NCI-H510A (cell line): ENCODE measurements at regions not wholly inside any gene's neighbourhood (a gene's known extent, or its start where the extent isn't known, plus 50 kb on each side); places are given as distances from the start of the nearest gene placed in this dataset.

ENCODE experiments used
- DNase-seq: peaks from one replicate; lab custom pipeline; 2025; lab: John Stamatoyannopoulos, UW

DNA sequence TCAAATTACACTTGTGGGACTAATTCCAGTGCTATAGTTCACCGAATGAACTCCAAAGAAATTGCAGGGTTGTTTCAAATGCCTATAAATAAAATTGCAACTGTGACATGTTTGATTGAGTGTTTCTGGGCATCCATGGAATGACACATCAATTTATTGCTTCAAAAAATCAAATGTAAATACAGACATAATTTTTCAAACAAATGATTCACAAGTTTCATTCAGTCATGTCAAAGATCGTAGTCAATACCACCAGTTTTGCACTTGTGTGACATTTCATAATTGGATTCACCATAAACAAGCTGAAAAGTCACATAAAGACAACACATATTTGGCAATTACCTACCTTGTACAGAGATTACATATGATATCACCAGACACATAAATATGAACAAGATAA, 350.8 kb downstream of the CDH2 start:
- no peak for DNase-seq

DNA sequence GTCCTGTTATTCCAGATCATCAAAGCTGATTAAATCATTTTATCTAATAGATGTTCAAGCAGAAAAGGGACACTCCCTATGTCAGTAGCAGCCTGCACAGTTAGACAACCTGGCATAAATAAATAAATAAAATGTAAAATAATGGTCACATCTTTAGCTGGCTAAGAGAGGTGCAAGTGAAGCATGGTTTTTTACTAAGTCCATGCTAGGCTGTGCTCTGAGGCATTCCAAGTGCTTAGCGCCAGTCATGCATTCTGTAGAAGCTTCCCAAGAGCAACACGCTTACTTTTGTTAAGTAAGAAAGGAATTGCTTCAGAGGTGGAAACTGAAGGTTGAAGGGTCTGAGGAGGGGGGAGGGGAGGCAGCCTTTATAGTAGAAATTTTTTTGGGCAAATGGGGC, 351.2 kb downstream of the CDH2 start:
- no peak for DNase-seq

DNA sequence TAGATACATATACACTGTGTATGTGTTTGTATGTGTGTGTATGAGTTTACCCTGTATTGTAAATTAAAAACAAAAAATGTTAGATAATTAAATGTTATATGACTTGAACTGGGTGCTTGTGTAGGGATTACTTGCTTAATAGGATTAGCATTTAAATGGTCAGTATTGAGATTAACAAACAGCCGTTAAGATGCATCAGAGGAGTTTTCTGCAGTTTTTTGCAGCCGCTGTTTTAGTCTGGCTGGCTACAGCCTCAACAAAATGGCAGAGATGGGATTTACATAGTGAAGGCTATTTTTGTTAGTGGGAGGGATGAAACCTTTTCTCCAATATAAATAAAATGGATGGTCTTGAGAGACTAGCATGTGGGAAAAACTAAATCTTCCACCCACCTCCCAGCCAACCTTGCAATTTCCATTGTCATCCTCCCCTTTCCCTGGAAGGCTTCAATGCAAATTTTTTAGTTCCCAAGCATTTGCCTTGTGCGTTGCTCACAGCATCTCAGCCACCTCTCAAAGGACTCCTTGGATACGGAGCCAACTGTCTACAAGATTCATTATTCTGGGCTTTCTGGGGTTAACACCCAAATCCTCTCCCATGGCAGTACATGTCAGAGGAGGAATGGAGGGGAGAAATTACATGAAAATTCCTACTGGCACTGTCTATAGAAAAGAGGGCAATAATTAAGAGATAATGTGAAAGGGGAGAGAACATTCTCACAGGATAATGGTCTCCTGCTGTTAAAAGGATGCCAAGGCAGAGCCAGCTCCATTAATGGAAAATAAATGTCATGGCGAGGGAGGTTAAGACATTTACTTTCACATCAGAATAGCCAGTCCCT, 351.9 kb downstream of the CDH2 start:
- DNase-seq = no peak

DNA sequence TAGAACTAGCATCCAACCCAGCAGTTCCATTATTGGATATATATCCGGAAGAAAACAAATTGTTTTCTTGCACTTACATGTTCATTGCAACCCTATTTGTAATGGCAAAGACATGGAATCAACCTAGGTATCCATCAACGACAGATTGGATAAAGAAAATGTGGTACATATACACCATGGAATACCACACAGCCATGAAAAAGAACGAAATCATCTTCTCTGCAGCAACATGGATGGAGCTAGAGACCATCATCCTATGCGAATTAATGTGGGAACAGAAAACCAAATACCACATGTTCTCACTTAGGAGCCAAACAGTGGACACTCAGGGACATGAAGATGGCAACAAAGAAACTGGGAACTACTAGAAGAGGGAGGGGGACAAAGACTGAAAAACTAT, 352.7 kb downstream of the CDH2 start:
- no peak for DNase-seq

DNA sequence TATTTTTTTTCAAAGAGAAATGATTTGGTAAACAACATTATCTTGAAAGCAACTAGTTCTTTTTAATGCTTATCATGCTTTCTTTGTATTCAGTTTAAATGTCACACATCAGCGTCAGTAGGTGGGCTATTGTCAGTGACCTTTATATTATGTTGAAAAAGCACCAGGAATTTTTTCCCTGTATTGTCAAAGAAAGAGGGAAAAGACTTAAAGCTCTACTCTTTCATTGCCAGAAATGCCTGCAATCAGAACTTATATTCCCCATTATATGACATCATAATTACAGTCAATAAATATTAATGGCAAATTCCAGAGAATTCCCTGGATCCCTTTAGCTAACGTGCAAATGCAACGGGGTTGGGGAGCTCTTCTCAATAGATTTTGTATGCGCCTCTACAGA, 353.9 kb downstream of the CDH2 start:
- DNase-seq = no peak

DNA sequence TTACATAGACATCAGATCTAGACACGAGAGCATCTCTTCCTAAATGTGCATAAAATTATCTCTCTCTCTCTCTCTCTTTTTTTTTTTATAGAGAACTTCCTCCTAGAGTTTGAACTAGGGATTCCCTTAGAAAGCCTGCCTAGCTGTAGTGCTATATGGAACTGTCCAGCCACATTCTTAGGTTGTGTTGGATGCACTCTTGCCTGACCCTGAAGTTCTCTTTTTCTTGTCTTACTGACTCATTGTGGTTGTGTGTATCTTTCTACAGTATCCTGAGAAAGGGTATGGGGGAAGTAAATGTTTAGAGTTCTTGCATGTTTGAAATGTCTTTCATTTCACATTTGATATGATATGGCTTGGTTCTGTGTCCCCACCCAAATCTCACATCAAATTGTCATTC, 368.2 kb downstream of the CDH2 start:
- no peak for DNase-seq

DNA sequence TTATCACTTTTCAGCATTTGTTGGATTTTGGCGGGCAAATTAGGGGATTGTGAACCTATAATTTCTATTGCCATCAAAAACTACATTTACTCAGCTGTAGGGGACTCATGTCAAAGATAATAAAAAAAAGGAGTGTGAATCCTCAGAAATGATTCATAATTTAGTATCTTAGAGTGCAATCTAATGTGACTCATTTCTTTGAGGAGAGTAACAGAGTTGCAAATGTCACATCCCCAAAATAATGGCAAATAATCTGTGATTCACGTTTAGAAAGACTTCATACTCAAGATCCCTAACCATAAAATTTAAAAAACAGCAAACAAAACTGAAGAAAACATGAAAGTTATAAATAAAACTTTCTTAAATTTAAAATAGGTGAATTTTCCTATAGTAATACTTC, 373.0 kb downstream of the CDH2 start:
- DNase-seq = no peak

DNA sequence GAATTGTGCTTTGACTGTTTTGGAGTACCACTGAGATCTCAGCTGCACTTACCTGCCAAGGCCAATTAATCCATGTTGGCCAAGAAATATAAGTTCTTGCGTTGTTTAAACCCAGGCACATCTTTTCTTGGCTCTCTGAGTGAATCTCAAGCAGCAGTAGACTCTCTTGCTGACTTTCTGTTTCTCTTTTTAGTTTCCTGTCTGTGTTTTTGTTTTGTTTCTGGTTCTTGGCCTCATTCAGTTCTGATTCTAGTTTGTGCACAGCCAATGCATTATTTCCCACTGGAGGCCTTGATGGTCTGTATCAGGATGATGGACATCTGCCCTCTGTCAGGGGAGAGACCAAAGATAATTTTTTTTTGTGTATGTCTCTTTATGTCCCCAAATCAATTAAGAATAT, 379.4 kb downstream of the CDH2 start:
- DNase-seq = no peak

DNA sequence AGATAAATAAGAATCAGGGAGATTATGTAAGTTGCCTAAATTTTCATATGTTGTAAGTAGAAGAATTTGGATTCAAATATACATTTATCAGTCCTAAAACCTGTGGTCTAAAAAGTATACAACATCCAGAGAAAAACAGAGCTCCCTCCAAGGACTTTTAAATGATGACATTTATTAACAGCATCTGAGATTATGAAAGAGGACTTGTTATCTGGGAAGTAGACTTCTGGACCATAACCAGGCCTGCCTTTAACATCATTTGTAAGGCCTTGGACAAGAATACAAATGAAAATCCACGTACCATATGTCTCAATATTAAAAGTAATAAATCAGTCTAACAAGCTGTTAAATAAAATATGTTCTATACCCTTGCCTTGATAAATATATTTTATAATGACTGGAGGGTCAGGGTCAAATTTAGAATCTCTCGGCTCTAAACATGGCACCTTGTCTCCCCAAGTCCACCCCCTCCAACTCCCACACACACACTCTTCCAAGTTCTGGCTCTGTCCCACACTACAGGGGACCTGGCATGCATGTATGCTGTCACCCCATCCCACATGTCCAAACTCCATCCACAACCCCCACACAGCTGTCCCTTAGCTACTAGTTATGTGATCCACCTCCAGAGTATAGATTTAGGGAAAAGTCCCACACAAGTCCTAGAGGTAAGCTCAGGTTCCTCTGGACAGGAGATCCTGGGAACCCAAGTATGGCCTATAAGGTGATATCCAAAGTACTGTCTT, 382.6 kb downstream of the CDH2 start:
- no peak for DNase-seq

DNA sequence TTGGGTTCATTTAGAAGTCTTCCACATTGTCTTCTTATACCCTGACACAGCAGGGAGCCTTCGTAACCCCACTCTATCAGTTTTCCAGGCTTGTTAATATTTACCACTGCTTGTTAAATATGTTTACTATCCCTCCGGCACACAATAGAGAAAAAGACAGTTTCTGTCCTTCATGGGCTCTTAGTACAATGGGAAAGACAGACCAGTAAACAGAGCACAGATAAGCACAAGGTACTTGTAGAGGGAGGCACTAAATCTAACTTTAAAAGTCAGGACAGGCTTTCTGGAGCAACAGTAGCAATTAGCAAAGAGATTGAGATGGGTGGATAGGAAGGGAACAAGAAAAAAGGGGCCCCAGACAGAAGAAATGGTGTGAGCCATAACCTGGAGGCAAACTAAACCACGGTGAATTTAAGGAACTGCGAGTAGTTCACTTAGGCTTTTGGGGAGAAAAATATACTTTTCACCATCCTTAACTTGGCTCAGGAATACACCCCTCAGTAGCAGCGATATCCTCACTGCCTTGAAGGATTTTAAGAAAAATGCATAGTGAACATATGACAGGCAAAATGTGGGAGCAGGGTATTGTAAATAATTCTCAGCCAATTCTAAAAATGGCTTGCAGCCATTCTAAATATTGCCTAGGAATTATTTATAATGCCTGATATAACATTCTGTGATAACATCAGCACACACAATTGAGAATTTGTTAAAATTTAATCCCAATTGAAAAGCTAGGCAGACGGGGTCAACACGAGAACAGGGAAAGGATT, 383.7 kb downstream of the CDH2 start:
- no peak for DNase-seq

DNA sequence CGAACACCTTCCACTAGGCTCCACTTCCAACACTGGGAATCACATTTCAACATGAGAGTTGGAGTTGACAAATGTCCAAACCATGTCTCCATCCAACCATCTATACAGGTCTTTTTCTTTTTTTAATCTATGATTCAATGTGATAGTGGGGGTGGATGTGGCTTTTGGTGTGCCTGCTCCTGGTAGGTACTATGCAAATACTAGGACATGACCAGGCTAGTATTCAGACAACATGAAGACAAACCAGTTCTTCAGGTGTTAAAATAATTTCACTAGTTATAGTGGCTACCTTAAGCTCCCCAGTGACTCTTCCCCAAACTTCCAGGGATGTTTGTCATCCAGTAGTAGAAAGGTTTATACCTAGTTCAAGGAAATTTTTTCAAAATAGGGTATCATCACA, 387.5 kb downstream of the CDH2 start:
- DNase-seq = peak; percentile 91

DNA sequence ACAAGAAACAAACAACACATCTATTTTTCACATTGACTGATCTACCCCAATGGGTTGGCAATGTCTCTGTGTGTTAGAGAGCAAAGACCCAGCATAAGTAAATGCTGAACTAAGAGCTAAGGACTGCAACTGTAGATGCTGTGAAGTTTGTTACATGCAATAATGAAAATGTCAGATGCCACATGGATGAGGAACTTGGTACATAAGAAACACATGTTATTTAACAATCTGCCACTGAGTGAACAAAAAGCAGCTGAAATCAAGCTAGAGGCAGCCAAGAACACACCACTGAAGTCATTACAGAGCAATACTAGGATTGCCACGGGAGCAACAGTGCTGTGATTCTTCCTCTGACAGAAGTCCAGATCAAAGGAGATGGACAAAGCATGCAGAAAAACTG, 389.4 kb downstream of the CDH2 start:
- DNase-seq = no peak

DNA sequence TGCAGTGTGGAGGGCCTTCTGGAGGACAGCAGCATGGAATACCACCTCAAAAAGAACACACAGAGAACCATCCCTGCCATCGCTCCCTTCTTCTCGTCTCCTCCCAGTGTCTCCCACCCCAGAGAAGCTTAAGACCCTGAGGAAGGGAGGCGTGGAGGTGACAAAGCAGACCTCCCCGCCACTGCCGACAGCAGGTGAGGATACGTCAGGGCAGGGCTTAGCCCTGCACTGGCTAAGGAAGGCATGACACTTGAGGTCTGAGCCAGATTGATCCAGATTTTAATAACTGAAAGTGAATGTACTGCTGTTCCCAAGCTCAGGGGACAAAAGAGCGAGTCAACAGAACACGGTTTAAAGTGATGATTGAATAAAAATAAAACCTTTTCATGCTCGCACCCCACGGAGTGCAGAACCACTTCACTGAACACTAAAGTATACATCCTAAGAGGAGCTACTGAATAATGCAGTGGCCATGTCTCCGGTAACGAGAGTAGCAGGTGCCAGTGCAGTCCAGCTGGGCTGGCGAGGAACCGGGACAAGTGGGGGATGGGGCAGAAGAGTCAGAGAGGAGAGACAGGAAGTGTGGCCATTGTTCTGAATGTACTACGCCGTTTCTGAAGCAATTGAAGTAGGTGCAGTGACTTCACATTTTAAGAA, 391.0 kb downstream of the CDH2 start:
- DNase-seq = peak; percentile 98

DNA sequence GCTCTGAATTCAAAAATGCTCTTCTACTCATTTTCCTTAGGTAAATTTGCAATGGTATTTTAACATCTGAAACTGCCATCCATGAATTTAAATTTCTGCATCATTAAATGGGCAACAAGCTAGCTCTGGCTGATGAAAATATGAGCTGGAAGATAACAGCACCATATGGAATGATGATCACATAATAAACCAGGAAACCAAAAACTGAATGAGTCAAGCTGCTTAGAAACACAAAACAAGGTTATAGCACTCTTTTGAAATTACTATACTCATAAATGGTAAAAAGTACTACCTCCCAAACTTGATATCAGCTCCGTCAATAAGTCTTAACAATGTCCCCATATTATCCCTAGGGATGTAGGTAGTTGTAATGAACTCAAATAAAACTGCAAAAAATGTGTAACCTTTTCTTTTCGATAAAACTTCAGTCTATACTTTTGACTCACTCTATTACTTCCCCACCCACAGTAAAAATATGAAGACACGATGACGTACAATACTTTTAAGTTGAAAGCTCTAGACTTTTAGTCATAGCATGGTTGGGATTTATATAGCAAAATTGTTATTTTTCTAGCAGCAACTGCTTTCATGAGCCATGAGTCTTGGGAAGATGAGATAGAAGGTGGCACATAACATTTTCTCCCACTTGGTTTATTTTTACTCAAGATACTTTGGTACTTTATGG, 396.7 kb downstream of the CDH2 start:
- no peak for DNase-seq

DNA sequence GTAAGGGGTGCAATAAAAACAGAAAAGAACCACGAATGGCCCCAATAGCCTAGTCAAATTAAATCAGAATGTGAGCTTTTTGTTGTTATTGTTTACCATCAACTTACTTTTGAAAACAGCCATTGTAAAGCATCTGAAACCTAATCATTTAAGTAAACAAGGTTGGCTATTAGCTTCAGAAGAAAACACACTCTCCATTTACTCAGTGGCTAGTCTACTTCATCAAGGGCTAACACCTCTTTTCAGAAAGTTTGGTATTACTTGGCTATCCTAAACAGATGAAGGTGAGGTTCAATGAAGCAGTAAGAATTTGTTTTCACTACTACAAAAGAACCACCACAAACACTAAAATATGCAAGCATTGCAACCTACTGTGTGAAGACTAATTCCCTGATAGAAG, 398.0 kb downstream of the CDH2 start:
- DNase-seq = no peak

DNA sequence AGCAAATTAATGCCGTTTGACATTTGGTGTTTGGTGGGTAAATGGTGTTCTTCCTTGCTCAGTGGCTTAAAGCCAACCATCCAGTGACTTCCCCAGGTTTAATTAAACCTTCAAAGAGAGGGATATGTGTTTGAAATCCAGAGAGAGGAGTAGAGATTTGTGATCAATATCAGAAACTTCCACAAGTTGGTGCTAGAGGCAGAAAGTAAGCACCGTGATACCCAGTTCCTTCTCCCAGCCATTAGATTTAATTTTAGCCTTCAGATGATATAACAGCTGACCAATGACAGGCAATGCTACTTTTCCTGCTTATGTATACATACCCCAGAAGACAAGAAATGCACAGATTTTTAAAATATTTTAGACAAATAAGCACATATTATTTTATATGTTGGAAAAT, 398.5 kb downstream of the CDH2 start:
- DNase-seq = peak; percentile 19

DNA sequence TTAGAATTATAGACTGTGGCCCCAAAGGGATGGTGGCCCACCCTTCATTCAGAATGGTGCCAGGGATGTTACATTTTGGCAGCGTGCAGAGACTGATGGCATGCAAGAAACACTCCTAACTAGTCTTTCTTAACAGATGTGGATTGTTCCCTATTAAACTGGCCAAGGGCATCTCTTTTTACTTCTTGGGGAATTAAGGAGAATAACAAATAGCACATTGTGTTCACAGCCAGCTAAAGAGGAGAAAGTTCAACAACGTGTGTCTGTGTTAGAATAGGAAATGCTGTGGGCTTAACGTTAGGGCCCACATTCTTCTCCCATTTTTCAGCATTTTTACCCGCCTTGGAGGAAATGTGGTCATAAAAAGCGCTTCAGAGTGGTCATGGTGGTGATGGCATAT, 404.8 kb downstream of the CDH2 start:
- DNase-seq = no peak

DNA sequence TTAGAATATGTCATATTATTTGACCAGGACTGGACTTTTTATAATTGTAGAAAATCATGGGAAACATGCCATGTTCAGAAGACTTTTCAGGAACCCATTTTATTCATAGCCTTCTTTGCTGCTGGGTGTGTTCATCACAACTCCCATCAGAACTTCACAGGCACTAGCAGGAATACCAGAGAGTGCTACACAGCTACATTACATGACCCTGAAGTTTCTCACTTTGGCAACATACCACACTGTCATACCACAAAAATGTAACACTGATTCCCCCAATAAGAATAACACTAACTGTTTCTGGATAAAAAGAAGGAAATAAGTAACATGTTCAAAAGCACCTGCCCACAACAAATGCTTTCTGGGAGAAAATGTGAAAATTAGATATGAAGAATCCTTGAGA, 405.4 kb downstream of the CDH2 start:
- no peak for DNase-seq

DNA sequence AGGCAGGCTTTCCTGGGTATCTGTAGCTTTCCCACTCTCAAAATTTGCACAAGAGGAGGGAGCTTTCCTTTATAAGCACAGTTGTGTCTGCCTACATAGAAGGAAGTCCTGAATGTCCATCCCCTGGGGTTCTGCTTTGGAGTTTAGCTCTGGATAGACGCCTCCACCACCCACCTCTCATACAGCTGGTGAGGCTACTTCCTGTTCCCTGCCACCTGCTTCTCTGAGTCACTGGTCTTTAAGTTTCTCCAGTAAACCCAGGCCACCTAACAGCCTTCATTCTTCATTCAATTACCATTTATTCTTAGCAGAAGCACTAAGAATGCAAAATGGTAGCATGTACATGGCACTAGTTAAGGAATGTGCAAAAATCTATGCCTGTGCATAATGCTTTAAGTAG, 407.8 kb downstream of the CDH2 start:
- peak; percentile 51 for DNase-seq

DNA sequence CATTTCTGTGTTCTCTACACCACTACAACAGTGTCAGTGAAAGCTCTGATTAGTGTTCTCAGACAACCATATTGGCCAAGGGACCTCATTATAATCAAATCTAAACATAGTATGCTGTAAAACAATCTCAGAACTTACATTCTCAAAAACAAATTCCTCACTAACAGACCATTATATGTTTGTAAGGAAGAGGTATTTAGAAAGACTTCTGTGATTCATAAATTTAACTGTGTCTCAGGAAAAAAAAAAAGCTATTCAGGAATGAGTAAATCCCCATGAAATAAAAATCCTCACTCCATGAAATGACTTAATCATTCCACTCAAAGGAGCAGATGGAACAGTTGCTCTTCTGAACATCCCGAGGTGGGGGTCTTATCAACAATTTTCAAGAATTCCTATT, 413.0 kb downstream of the CDH2 start:
- no peak for DNase-seq

DNA sequence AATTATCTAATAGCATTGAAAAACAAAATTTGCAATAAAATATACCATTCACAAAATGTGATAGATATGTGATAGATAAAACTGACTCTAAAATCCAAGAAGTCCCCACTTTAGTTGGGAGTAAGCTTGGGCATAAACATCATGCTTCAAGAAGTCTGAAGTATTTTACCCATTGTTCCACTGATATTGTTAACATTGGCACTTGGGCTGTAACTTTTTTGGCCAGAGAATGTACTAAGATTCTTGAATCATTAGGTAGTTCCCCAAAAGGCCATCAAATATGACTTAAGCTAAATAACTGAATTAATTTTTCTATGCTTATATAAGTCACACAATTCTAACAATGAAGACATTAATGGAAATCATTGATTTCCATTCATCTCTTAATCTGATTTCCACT, 413.6 kb downstream of the CDH2 start:
- DNase-seq = no peak

DNA sequence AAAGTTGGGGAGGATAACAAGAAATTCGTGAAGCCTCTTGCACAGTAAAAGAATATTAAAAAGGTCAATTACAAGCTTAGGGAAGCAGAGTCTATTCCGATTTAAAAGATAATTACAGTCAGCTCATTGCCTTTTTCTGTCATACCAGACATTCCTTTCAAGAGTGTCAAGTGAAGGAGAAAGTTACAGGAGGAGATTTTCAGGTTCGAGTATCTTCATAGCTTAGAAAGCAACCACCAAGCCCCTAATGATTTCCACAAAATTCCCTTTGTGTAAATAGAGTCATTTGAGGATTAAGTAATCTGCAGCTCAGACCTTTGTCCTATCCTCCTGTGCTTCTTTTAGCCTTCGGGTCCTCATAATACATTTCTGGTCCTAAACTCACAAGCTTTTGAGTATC, 414.9 kb downstream of the CDH2 start:
- DNase-seq = no peak
